Hepatocyte (in vitro differentiated cells): ENCODE measurements at regions not wholly inside any gene's neighbourhood (a gene's known extent, or its start where the extent isn't known, plus 50 kb on each side); places are given as distances from the start of the nearest gene placed in this dataset.

Experiments used
- CTCF ChIP-seq: fragments of 200-600 bp; sonication (generic); IDR thresholded peaks from 2 replicates; pipeline ENCODE4 v1.5.1; 2016; ENCODE audit warnings: antibody characterized with exemption, mild to moderate bottlenecking; ENCODE audit not compliant: poor library complexity
- EZH2 ChIP-seq: fragments of 200-600 bp; sonication (generic); IDR thresholded peaks from 2 replicates; pipeline ENCODE4 v1.6.1; 2016; ENCODE audit warnings: antibody characterized with exemption, mild to moderate bottlenecking, borderline replicate concordance
- EZH2phosphoT487 ChIP-seq: fragments of 200-600 bp; sonication (generic); IDR thresholded peaks from one replicate; pipeline ENCODE4 v1.6.1; 2018; ENCODE audit warnings: antibody characterized with exemption, mild to moderate bottlenecking, low read depth, moderate library complexity; ENCODE audit not compliant: unreplicated experiment, severe bottlenecking

GRCh38 chr5:51657340-51658240 is 274.3 kb downstream of the ISL1 start:
- TF ChIP-seq CTCF (no peak), EZH2 (no peak), EZH2phosphoT487 (no peak)
